NCI-H510A (cell line): ENCODE measurements at regions not wholly inside any gene's neighbourhood (a gene's known extent, or its start where the extent isn't known, plus 50 kb on each side); places are given as distances from the start of the nearest gene placed in this dataset.
"Not testable (repeated sequence)": the region's sequence is repeated elsewhere in the genome, so short reads cannot be mapped to it uniquely, and the experiment has no call there.

ENCODE experiments used
- DNase-seq: peaks from one replicate; lab custom pipeline; 2025; lab: John Stamatoyannopoulos, UW

GRCh38 chr4:36601864-36602495 is 320.6 kb downstream of the DTHD1 start:
- no peak for DNase-seq

- DNase-seq: no peak
These were observed 328.2 kb downstream of the DTHD1 start for GRCh38 chr4:36609661-36610060.

- no peak for DNase-seq
These were observed 329.2 kb downstream of the DTHD1 start for GRCh38 chr4:36610628-36611027.

GRCh38 chr4:36613142-36613541 is 331.7 kb downstream of the DTHD1 start:
- DNase-seq: not testable (repeated sequence)

- no peak for DNase-seq
These were observed 332.6 kb downstream of the DTHD1 start for GRCh38 chr4:36614011-36614410.

GRCh38 chr4:36618102-36618501 is 336.7 kb downstream of the DTHD1 start:
- no peak for DNase-seq

- DNase-seq: no peak
These were observed 342.6 kb downstream of the DTHD1 start for GRCh38 chr4:36624030-36624429.

- no peak for DNase-seq
These were observed 356.9 kb downstream of the DTHD1 start for GRCh38 chr4:36638273-36638811.

- DNase-seq: no peak
These were observed 359.5 kb downstream of the DTHD1 start for GRCh38 chr4:36640876-36641275.

GRCh38 chr4:36651253-36651652 is 369.8 kb downstream of the DTHD1 start:
- DNase-seq: no peak

- DNase-seq: no peak
These were observed 371.4 kb downstream of the DTHD1 start for GRCh38 chr4:36652857-36653256.

- DNase-seq: no peak
These were observed 384.6 kb downstream of the DTHD1 start for GRCh38 chr4:36665985-36666527.

- no peak for DNase-seq
These were observed 394.0 kb downstream of the DTHD1 start for GRCh38 chr4:36675436-36675835.

- peak; percentile 21 for DNase-seq
These were observed 395.0 kb downstream of the DTHD1 start for GRCh38 chr4:36676139-36677050.

- no peak for DNase-seq
These were observed 395.7 kb downstream of the DTHD1 start for GRCh38 chr4:36677112-36677511.

GRCh38 chr4:36677874-36678273 is 396.5 kb downstream of the DTHD1 start:
- no peak for DNase-seq

- DNase-seq: no peak
These were observed 406.3 kb downstream of the DTHD1 start for GRCh38 chr4:36687681-36688080.

GRCh38 chr4:36692586-36692985 is 411.2 kb downstream of the DTHD1 start:
- DNase-seq: no peak

- DNase-seq: no peak
These were observed 420.8 kb downstream of the DTHD1 start for GRCh38 chr4:36702245-36702644.

GRCh38 chr4:36704289-36704688 is 422.9 kb downstream of the DTHD1 start:
- DNase-seq: no peak

GRCh38 chr4:36709991-36710390 is 428.6 kb downstream of the DTHD1 start:
- no peak for DNase-seq

GRCh38 chr4:36712013-36712412 is 430.6 kb downstream of the DTHD1 start:
- DNase-seq: no peak

- no peak for DNase-seq
These were observed 435.5 kb downstream of the DTHD1 start for GRCh38 chr4:36716874-36717273.
